K562 (cell line): ENCODE measurements at regions not wholly inside any gene's neighbourhood (a gene's known extent, or its start where the extent isn't known, plus 50 kb on each side); places are given as distances from the start of the nearest gene placed in this dataset.

Experiments
- CREB1 ChIP-seq, 2 experiments: sonication (generic) in 1 of 2; formaldehyde crosslinking in 1 of 2; IDR thresholded peaks; 2 replicates each; pipeline versions ENCODE4 v1.6.1 to v1.8.0; 2012 to 2022; ENCODE audit warnings: inconsistent platforms in 1 of 2, mild to moderate bottlenecking in 1 of 2, missing genetic modification reagents in 1 of 2, moderate library complexity in 1 of 2
- CTCF ChIP-seq, 3 experiments: IDR thresholded peaks in 2 of 3; conservative IDR thresholded peaks in 1 of 3; 2 replicates each; pipeline ENCODE4 v1.5.1; 2011 to 2012; ENCODE audit warnings: low read length in 3 of 3, mild to moderate bottlenecking in 3 of 3, control low read depth in 2 of 3, improper control_type of control experiment in 1 of 3, inconsistent platforms in 1 of 3, low read depth in 1 of 3, mixed read lengths in 1 of 3, moderate library complexity in 1 of 3; ENCODE audit not compliant: insufficient read depth in 2 of 3
- HDAC2 ChIP-seq: fragments of 450-650 bp; IDR thresholded peaks from 2 replicates; pipeline ENCODE4 v1.6.1; 2016; ENCODE audit warnings: mild to moderate bottlenecking
- IRF2 ChIP-seq: sonication (generic); formaldehyde crosslinking; IDR thresholded peaks from 2 replicates; pipeline ENCODE4 v1.8.1; 2022; ENCODE audit warnings: mild to moderate bottlenecking, missing genetic modification reagents
- NFYB ChIP-seq: IDR thresholded peaks from 2 replicates; pipeline ENCODE4 v1.6.1; 2011; ENCODE audit warnings: mild to moderate bottlenecking, moderate library complexity; ENCODE audit not compliant: insufficient read length; ENCODE audit errors: extremely low read depth
- SRF ChIP-seq, 2 experiments: fragments of 250-450, 450-650 bp in 1 of 2; sonication (Bioruptor Pico) in 1 of 2; sonication (generic) in 1 of 2; formaldehyde crosslinking; IDR thresholded peaks; 2 replicates each; pipeline versions ENCODE4 v1.5.0 to v1.5.1; 2020 to 2022; ENCODE audit warnings: mild to moderate bottlenecking in 1 of 2, missing genetic modification reagents in 1 of 2
- TCF7L2 ChIP-seq: fragments of 150-350 bp; IDR thresholded peaks from 2 replicates; pipeline ENCODE4 v1.6.1; 2016; ENCODE audit warnings: low read depth, mild to moderate bottlenecking, low read length, moderate library complexity
- ZNF146 ChIP-seq: IDR thresholded peaks from one replicate; pipeline ENCODE4 v1.6.1; 2018; ENCODE audit warnings: missing compliant biosample characterization; ENCODE audit not compliant: unreplicated experiment
- TF ChIP-seq, protein P1 (sequence below): sonication (generic); formaldehyde crosslinking; IDR thresholded peaks from 2 replicates; pipeline ENCODE4 v1.5.0; 2020; ENCODE audit warnings: missing genetic modification reagents

DNA sequence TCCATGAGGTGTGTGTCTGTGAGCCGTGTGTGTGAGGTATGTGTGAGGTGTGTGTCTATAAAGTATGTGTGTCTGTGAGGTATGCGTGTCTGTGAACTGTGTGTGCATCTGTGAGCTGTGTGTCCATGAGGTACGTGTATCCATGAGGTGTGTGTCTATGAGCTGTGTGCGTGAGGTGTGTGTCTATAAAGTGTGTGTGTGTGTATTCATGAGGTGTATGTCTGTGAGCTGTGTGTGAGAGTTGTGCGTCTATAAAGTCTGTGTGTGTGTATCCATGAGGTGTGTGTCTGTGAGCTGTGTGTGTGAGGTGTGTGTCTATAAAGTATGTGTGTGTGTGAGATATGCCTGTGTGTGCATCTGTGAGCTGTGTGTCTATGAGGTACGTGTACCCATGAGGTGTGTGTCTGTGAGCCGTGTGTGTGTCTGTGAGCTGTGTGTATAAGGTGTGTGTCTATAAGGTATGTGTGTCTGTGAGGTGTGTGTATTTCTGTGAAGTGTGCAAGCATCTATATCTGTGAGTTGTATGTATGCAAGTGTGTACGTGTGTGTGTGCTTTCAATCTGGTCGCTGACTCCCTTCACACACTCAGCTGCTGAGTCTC lies 91.9 kb upstream of the FOXP4 start:
- TF ChIP-seq TCF7L2 (no peak), NFYB (no peak), HDAC2 (no peak), ZNF146 (CRISPR knock-in tag) (no peak), CTCF (IDR thresholded peaks at IDR 0.05 in 2 of 3, conservative IDR thresholded peaks at IDR 0.05 in 1 of 3; ENCODE audit: insufficient read depth in 2 of 3, low read depth in 1 of 3, low read length in 3 of 3) (no peak), SRF (CRISPR knock-in tag; IDR thresholded peaks at IDR 0.05) (no peak), CREB1 (IDR thresholded peaks at IDR 0.05) (no peak), CREB1 (CRISPR knock-in tag; IDR thresholded peaks at IDR 0.05) (no peak), IRF2 (no peak)
- TF ChIP-seq, protein P1, sequence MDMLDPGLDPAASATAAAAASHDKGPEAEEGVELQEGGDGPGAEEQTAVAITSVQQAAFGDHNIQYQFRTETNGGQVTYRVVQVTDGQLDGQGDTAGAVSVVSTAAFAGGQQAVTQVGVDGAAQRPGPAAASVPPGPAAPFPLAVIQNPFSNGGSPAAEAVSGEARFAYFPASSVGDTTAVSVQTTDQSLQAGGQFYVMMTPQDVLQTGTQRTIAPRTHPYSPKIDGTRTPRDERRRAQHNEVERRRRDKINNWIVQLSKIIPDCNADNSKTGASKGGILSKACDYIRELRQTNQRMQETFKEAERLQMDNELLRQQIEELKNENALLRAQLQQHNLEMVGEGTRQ: no peak
